GM12873 (cell line): ENCODE measurements at regions not wholly inside any gene's neighbourhood (a gene's known extent, or its start where the extent isn't known, plus 50 kb on each side); places are given as distances from the start of the nearest gene placed in this dataset.

Experiments
- TF ChIP-seq, protein P1 (sequence below): IDR thresholded peaks from 2 replicates; pipeline ENCODE4 v1.5.1; 2012; ENCODE audit warnings: low read depth, mild to moderate bottlenecking, moderate library complexity, low read length, control low read depth; ENCODE audit not compliant: insufficient read depth; ENCODE audit errors: missing control alignments

DNA sequence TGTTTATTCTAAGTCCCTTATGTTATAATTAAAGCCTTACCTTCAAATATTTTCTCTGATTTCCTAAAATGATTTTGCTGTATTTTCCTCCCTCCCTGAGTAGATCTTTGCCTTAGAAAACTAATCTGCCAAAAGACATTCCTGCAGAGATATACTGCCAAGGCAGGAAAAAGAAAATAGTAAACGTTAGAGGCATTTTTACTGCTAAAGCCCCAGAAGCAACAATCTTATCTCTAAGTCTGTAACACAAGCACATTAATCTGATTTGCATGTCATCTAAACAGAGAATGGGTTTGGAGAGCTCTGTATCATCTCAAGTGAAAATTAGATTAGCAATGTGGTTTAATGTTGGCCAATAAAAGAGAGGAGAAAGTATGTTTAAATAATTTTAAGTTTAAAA is 847.7 kb downstream of the MAT2B start:
- TF ChIP-seq, protein P1, sequence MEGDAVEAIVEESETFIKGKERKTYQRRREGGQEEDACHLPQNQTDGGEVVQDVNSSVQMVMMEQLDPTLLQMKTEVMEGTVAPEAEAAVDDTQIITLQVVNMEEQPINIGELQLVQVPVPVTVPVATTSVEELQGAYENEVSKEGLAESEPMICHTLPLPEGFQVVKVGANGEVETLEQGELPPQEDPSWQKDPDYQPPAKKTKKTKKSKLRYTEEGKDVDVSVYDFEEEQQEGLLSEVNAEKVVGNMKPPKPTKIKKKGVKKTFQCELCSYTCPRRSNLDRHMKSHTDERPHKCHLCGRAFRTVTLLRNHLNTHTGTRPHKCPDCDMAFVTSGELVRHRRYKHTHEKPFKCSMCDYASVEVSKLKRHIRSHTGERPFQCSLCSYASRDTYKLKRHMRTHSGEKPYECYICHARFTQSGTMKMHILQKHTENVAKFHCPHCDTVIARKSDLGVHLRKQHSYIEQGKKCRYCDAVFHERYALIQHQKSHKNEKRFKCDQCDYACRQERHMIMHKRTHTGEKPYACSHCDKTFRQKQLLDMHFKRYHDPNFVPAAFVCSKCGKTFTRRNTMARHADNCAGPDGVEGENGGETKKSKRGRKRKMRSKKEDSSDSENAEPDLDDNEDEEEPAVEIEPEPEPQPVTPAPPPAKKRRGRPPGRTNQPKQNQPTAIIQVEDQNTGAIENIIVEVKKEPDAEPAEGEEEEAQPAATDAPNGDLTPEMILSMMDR = no peak

DNA sequence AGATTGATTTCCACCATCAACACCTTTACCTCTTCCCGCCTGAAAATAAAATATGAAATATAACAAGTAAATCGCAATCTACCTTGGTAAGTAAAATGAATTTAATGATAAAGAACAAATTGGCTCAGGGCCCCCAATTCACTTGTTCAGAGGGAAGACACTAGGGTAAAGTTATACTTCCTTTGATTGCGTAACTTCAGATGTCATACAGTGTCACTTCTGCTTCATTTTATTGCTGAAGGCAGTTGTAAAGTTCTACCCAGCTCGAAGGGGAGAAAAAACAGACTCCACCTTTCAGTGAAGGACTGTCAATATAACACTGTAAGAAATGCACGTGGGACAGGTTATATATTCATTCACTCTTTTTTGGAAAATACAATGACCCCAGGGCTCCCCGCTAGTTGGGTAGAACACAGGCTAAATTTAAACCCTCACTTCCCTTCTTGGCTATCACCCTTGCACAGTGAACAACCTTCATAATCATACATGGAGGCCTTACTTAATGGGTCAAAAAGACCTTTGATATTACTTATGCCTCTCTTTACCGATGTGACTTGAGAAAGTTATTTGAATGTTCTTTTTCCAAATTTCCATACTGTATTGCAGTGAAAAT is 848.8 kb downstream of the MAT2B start:
- TF ChIP-seq, protein P1 = no peak

DNA sequence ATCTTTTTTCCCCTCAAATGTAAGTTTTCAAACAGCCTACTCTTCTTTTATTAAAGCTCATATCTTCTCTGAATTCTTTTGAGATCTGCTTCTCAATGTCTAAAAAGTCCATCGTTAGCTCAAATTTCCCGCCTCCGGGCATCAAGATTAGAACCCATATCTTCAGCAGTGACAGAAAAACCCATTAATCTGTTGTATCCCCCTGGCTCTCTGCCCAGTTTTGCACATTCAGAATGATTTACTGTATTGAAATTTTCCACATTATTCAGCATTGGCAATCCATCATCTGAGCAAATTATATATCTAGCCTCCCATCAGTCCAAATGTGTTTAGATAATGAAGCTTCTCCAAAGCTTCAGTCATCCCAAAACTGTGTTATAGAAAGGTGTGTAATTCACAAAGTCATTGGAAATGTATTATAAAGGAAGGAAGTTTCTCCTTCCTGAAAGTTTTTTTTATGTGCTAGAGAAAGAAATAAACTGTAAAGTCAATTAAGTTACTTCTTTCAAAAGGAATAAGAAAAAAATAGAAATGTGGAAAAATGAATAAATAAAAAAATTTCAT is 849.9 kb downstream of the MAT2B start:
- TF ChIP-seq, protein P1 = no peak

DNA sequence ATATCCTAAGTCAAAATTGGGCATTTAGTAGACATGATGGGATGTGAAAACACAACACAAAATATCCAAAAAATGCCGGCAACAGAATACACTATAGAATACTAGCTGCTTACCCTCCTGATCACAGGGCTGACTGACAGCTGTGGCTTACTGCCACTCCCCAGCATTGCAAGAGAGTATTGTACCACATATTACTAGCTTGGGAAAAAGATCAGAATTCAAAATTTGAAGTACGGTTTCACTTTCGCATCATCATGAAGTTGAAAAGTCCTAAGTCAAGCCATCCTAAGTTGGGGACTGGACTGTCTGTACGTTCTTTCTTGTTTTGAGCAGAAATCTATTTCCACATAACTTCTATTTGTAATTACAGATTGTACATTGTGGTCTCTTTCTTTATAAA is 851.4 kb downstream of the MAT2B start:
- TF ChIP-seq, protein P1 = no peak

DNA sequence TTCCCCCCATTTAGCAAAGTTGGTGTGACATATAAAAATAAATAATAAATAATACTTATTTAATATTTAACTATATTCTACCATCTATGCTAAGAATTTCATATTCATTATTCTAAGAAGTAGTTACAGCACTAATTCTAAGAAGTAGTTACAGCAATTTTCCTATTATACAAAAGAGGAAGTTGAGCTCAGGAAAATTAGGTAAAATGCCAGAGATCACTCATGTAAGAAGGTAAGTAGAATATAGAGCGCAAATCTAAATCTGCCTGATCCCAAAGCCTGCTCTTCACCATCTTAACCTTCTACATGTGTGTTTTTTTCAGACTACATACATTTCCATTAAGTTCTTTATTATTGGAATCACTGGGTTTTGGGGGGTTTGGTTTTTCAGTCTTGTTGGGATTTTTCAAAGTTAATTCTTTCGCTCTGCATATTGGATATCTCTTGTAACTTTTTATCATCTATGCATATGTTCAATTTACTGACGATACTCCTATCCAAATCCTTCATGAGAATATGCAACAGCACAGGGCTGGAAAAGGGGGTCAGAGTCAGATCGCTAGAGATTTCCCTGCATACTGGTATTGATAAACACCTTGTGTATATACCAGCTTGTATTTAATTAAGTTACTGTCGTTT is 852.1 kb downstream of the MAT2B start:
- TF ChIP-seq, protein P1 = no peak

DNA sequence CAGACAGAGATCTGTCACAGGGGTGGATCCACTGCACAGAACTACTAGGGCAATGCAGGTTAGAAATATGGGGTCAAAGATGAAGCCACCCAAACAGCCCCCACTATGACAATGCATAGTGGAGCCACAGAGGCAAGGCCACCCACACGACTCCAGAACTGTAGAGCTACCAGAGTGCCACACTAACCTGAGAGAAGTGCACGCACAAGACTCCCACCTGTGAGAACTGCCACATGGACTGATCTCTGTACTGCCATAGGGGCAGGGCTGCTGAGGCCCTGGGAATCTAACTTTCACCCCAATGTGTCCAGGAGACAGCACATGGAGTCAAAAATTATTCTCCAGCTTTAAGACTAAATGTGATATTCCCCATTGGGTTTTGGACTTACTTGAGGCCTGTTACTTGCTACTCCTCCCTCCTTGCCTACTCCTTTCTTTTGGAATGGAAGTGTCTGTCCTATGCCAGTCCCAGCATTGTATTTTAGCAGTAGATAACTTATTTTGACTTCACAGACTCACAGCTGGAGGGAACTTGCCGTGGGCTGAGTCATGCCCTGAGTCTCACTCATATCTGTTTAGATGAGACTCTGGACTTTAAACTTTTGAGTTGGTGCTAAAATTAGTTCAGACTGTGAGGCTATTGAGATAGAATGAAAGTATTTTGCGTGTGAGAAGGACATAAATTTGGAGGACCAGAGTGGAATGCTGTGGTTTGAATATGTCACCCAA is 853.3 kb downstream of the MAT2B start:
- TF ChIP-seq, protein P1 = no peak
